CD4-positive, alpha-beta T cell (primary cell): ENCODE measurements at regions not wholly inside any gene's neighbourhood (a gene's known extent, or its start where the extent isn't known, plus 50 kb on each side); places are given as distances from the start of the nearest gene placed in this dataset.

Source experiments
- ATAC-seq: fragments of 200-7000 bp; cut with Tn5 transposase; one replicate; pipeline ENCODE4 v1.10.0; 2022; ENCODE audit warnings: mild to moderate bottlenecking; ENCODE audit not compliant: poor library complexity
- CTCF ChIA-PET: fragments of 350-600 bp; sonication (Branson Sonifier 250); formaldehyde crosslinking; loops from one replicate; lab custom pipeline; 2021; ENCODE audit warnings: antibody characterized with exemption, inconsistent platforms; lab: Charles Lee
- POLR2A ChIA-PET: fragments of 350-600 bp; sonication (Branson Sonifier 250); formaldehyde crosslinking; loops from one replicate; lab custom pipeline; 2021; ENCODE audit warnings: antibody characterized with exemption, inconsistent platforms; lab: Charles Lee
- DNase-seq, 14 experiments: peaks; one replicate each; pipeline ENCODE4 v3.0.0-alpha.2; 2013 to 2020; ENCODE audit warnings: mixed read lengths in 2 of 14
- H3K27ac ChIP-seq, 2 donors: one replicate each; pipeline versions ENCODE4 v1.5.1 to v1.7.0; 2013; ENCODE audit warnings: low read length in 2 of 2, low read depth in 1 of 2, mild to moderate bottlenecking in 1 of 2
- H3K27me3 ChIP-seq, 2 experiments: 1 replicate in 1 of 2; 2 replicates in 1 of 2; pipeline versions ENCODE4 v1.6.1 to v1.7.0; 2013; ENCODE audit warnings: low read length in 2 of 2, control low read depth in 1 of 2, mild to moderate bottlenecking in 1 of 2, moderate library complexity in 1 of 2; ENCODE audit not compliant: insufficient read depth in 2 of 2, control insufficient read depth in 1 of 2
- H3K36me3 ChIP-seq: one replicate; pipeline ENCODE4 v1.6.1; 2013; ENCODE audit warnings: low read length, control low read depth; ENCODE audit not compliant: insufficient read depth
- H3K4me1 ChIP-seq: one replicate; pipeline ENCODE4 v1.6.1; 2013; ENCODE audit warnings: low read length, control low read depth; ENCODE audit not compliant: insufficient read depth
- H3K4me3 ChIP-seq: one replicate; pipeline ENCODE4 v1.5.1; 2013; ENCODE audit warnings: mild to moderate bottlenecking, low read length, moderate library complexity
- H3K9me3 ChIP-seq, 2 experiments: 1 replicate in 1 of 2; 2 replicates in 1 of 2; pipeline versions ENCODE4 v1.6.1 to v1.7.0; 2013; ENCODE audit warnings: low read length in 2 of 2, mild to moderate bottlenecking in 2 of 2, control low read depth in 1 of 2, moderate library complexity in 1 of 2; ENCODE audit not compliant: control insufficient read depth in 1 of 2, insufficient read depth in 1 of 2
- H3K27ac Mint-ChIP-seq: one replicate; pipeline ENCODE4 v1.8.0; 2020; ENCODE audit warnings: mixed read lengths
- H3K27me3 Mint-ChIP-seq: one replicate; pipeline ENCODE4 v1.8.0; 2021; ENCODE audit warnings: mixed read lengths
- H3K36me3 Mint-ChIP-seq: one replicate; pipeline ENCODE4 v1.8.0; 2021; ENCODE audit warnings: low read depth, mixed read lengths
- H3K4me1 Mint-ChIP-seq: one replicate; pipeline ENCODE4 v1.8.0; 2021; ENCODE audit warnings: low read depth, mixed read lengths
- H3K4me3 Mint-ChIP-seq: one replicate; pipeline ENCODE4 v1.8.0; 2020; ENCODE audit warnings: mild to moderate bottlenecking, mixed read lengths
- H3K9me3 Mint-ChIP-seq: one replicate; pipeline ENCODE4 v1.8.0; 2020; ENCODE audit warnings: mixed read lengths
- intact Hi-C, 2 experiments: fragments of 100-400 bp; cut with DNase I in 1 of 2; cut with micrococcal nuclease in 1 of 2; formaldehyde crosslinking; loops; one replicate each; pipeline versions ENCODE4 v1.15.1 to v1.9.0; 2023 to 2025; cut with DNase I, micrococcal nuclease
- TF ChIP-seq, protein P1 (sequence below): fragments of 200-600 bp; IDR thresholded peaks from one replicate; pipeline ENCODE4 v1.8.0; 2022; ENCODE audit warnings: antibody characterized with exemption, mild to moderate bottlenecking

GRCh38 chr4:151906438-151906837 lies 145.6 kb upstream of the GATB start:
- H3K9me3 ChIP-seq, result peaks cover 8 to 14% of the 10 kb centered on the region in 2 experiments
- DNase-seq (no peak), ATAC-seq (no peak)
- H3K4me1 ChIP-seq, result no peaks in the 10 kb centered on the region
- H3K9me3 Mint-ChIP-seq, result peaks cover 9% of the 10 kb centered on the region
- CTCF ChIA-PET, result no interaction called here
- H3K36me3 Mint-ChIP-seq, result peaks cover 10% of the 10 kb centered on the region
- H3K27ac ChIP-seq, result no peak overlapping the region
- H3K4me1 Mint-ChIP-seq, result no peaks in the 10 kb centered on the region
- H3K27me3 Mint-ChIP-seq, result no peaks in the 10 kb centered on the region
- no peaks in the 10 kb centered on the region for H3K27me3 ChIP-seq
- no peak overlapping the region for H3K4me3 Mint-ChIP-seq
- no peaks in the 10 kb centered on the region for H3K36me3 ChIP-seq
- POLR2A ChIA-PET, result no interaction called here
- TF ChIP-seq, protein P1, sequence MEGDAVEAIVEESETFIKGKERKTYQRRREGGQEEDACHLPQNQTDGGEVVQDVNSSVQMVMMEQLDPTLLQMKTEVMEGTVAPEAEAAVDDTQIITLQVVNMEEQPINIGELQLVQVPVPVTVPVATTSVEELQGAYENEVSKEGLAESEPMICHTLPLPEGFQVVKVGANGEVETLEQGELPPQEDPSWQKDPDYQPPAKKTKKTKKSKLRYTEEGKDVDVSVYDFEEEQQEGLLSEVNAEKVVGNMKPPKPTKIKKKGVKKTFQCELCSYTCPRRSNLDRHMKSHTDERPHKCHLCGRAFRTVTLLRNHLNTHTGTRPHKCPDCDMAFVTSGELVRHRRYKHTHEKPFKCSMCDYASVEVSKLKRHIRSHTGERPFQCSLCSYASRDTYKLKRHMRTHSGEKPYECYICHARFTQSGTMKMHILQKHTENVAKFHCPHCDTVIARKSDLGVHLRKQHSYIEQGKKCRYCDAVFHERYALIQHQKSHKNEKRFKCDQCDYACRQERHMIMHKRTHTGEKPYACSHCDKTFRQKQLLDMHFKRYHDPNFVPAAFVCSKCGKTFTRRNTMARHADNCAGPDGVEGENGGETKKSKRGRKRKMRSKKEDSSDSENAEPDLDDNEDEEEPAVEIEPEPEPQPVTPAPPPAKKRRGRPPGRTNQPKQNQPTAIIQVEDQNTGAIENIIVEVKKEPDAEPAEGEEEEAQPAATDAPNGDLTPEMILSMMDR, result no peak
- H3K4me3 ChIP-seq, result no peak overlapping the region
- intact Hi-C loops, result no loop called here
- no peak overlapping the region for H3K27ac Mint-ChIP-seq

- Histone ChIP-seq H3K4me1 (no peaks in the 10 kb centered on the region), H3K4me3 (no peak overlapping the region), H3K36me3 (no peaks in the 10 kb centered on the region), H3K27me3 (no peaks in the 10 kb centered on the region), H3K9me3 (peaks cover 11 to 14% of the 10 kb centered on the region in 2 experiments), H3K27ac (no peak overlapping the region)
- no peak overlapping the region for H3K4me3 Mint-ChIP-seq
- peaks cover 11% of the 10 kb centered on the region for H3K9me3 Mint-ChIP-seq
- peaks cover 10% of the 10 kb centered on the region for H3K36me3 Mint-ChIP-seq
- no peaks in the 10 kb centered on the region for H3K27me3 Mint-ChIP-seq
- TF ChIP-seq, protein P1, result no peak
- intact Hi-C loops, result no loop called here
- no peak for ATAC-seq
- H3K27ac Mint-ChIP-seq, result no peak overlapping the region
- no peaks in the 10 kb centered on the region for H3K4me1 Mint-ChIP-seq
- ChIA-PET CTCF (no interaction called here), POLR2A (no interaction called here)
- DNase-seq, result no peak
Observed at GRCh38 chr4:151905197-151905596, 144.4 kb upstream of the GATB start.

DNA sequence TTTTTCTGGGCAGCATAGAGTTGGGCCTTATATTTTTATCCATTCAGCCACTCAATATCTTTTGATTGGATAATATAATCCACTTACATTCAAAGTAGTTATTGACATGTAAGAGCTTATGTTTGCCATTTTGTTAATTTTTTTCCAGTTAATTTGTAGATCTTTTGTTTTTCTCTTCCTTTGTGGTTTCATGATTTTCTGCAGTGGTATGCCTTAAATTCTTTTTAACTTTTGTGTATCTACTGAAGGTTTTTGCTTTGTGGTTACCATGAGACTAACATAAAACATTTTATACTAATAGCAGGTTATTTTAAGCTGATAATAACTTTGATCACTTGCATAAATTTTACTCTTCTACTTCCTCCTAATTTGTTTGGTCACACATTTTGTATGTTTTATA lies 140.8 kb upstream of the GATB start:
- Histone ChIP-seq H3K27me3 (no peaks in the 10 kb centered on the region), H3K4me3 (no peak overlapping the region), H3K9me3 (peaks cover 14 to 15% of the 10 kb centered on the region in 2 experiments), H3K4me1 (no peaks in the 10 kb centered on the region), H3K36me3 (no peaks in the 10 kb centered on the region), H3K27ac (no peak overlapping the region)
- intact Hi-C loops, result no loop called here
- no peak for ATAC-seq
- ChIA-PET POLR2A (no interaction called here), CTCF (no interaction called here)
- TF ChIP-seq, protein P1, result no peak
- Mint-ChIP-seq H3K4me1 (no peaks in the 10 kb centered on the region), H3K4me3 (no peak overlapping the region), H3K9me3 (peaks cover 11% of the 10 kb centered on the region), H3K27me3 (no peaks in the 10 kb centered on the region), H3K36me3 (peaks cover 10% of the 10 kb centered on the region), H3K27ac (no peak overlapping the region)
- DNase-seq, result no peak
